OCI-LY7 (cell line): ENCODE measurements at regions not wholly inside any gene's neighbourhood (a gene's known extent, or its start where the extent isn't known, plus 50 kb on each side); places are given as distances from the start of the nearest gene placed in this dataset.

Experiments used
- BruUV-seq: library from RNA; stranded (reverse); fragments of 400-500 nt; replicated peaks from 2 replicates; lab custom pipeline; 2021; lab: Mats Ljungman, UMichigan
- CTCF ChIA-PET: fragments of 300-600 bp; sonication (Branson Sonifier 250); formaldehyde crosslinking; loops from one replicate; lab custom pipeline; 2022; ENCODE audit warnings: antibody characterized with exemption; ENCODE audit not compliant: unreplicated experiment; lab: Charles Lee
- POLR2A ChIA-PET: fragments of 300-600 bp; sonication (Branson Sonifier 250); formaldehyde crosslinking; loops from one replicate; lab custom pipeline; 2022; ENCODE audit warnings: antibody characterized with exemption; lab: Charles Lee
- DNase-seq: peaks from one replicate; pipeline ENCODE4 v3.0.0-alpha.2; 2015; ENCODE audit warnings: low spot score
- H2AFZ ChIP-seq: fragments of 200-600 bp; sonication (generic), shearing (Covaris generic); 2 replicates; pipeline ENCODE4 v1.6.1; 2014; ENCODE audit warnings: mild to moderate bottlenecking, antibody characterized with exemption, low read length, moderate library complexity
- H3K27ac ChIP-seq: fragments of 200-600 bp; sonication (generic); 2 replicates; pipeline ENCODE4 v1.5.1; 2014; ENCODE audit warnings: mixed run types, low read depth, mild to moderate bottlenecking, moderate library complexity, low read length, inconsistent platforms; ENCODE audit not compliant: poor library complexity, severe bottlenecking
- H3K36me3 ChIP-seq: fragments of 200-600 bp; sonication (generic); 2 replicates; pipeline ENCODE4 v1.6.1; 2014; ENCODE audit warnings: mild to moderate bottlenecking, antibody characterized with exemption, low read length, moderate library complexity, mixed read lengths; ENCODE audit not compliant: insufficient read depth
- H3K4me1 ChIP-seq: fragments of 200-600 bp; sonication (generic); 2 replicates; pipeline ENCODE4 v1.5.1; 2014; ENCODE audit warnings: mild to moderate bottlenecking, low read length; ENCODE audit not compliant: insufficient read depth, poor library complexity, severe bottlenecking
- H3K4me2 ChIP-seq: fragments of 200-600 bp; sonication (generic); 2 replicates; pipeline ENCODE4 v1.6.1; 2014; ENCODE audit warnings: mild to moderate bottlenecking, low read length
- H3K4me3 ChIP-seq: fragments of 200-600 bp; sonication (generic); 2 replicates; pipeline ENCODE4 v1.5.1; 2014; ENCODE audit warnings: mild to moderate bottlenecking, low read depth, low read length; ENCODE audit not compliant: poor library complexity, severe bottlenecking
- H3K79me2 ChIP-seq: fragments of 200-600 bp; sonication (generic); 2 replicates; pipeline ENCODE4 v1.6.1; 2016; ENCODE audit warnings: low read depth, mild to moderate bottlenecking, low read length, moderate library complexity, mixed read lengths; ENCODE audit not compliant: insufficient read depth
- H3K9me2 ChIP-seq: fragments of 200-600 bp; sonication (generic); 2 replicates; pipeline ENCODE4 v1.6.1; 2016; ENCODE audit warnings: mild to moderate bottlenecking, low read length, mixed read lengths; ENCODE audit not compliant: insufficient read depth
- H3K9me3 ChIP-seq: fragments of 200-600 bp; sonication (generic); 2 replicates; pipeline ENCODE4 v1.6.1; 2014; ENCODE audit warnings: mild to moderate bottlenecking, mixed run types, low read length, mixed read lengths
- H4K20me1 ChIP-seq: fragments of 200-600 bp; sonication (generic); 2 replicates; pipeline ENCODE4 v1.6.1; 2014; ENCODE audit warnings: mild to moderate bottlenecking, antibody characterized with exemption, low read length, moderate library complexity, mixed read lengths; ENCODE audit not compliant: insufficient read depth
- CTCF ChIP-seq: fragments of 200-600 bp; sonication (generic); conservative IDR thresholded peaks from 2 replicates; pipeline ENCODE4 v1.5.1; 2014; ENCODE audit warnings: mild to moderate bottlenecking, antibody characterized with exemption, low read length, moderate library complexity, mixed read lengths
- EZH2phosphoT487 ChIP-seq: fragments of 200-600 bp; sonication (generic); IDR thresholded peaks from 2 replicates; pipeline ENCODE4 v1.6.1; 2018; ENCODE audit warnings: low read depth, borderline replicate concordance, mild to moderate bottlenecking, mixed run types, antibody characterized with exemption, low read length, moderate library complexity, mixed read lengths
- intact Hi-C: fragments of 100-400 bp; cut with micrococcal nuclease; formaldehyde crosslinking; loops from one replicate; pipeline ENCODE4 v1.10.0; 2022; ENCODE audit not compliant: unreplicated experiment

- POLR2A ChIA-PET = no interaction called here
- H3K4me2 ChIP-seq = no peak overlapping the region
- intact Hi-C loops = loop anchor here (10.0 kb wide), 1 partner anchor 227 kb away; no protein-coding TSS in a partner anchor
- CTCF ChIA-PET = interaction anchor here (0.5 kb wide), 1 partner anchor 32 kb away, joined by 3 read pairs; no protein-coding TSS in a partner anchor
- BruUV-seq = no TSS peak
- H3K79me2 ChIP-seq = no peaks in the 10 kb centered on the region
- no peak for DNase-seq
- H3K9me3 ChIP-seq = no peaks in the 10 kb centered on the region
- no peaks in the 10 kb centered on the region for H3K36me3 ChIP-seq
- no peak for TF ChIP-seq EZH2phosphoT487
- no peak for TF ChIP-seq CTCF
- H3K4me3 ChIP-seq = no peak overlapping the region
- no peak overlapping the region for H2AFZ ChIP-seq
- H3K4me1 ChIP-seq = no peaks in the 10 kb centered on the region
- no peak overlapping the region for H3K27ac ChIP-seq
- no peaks in the 10 kb centered on the region for H4K20me1 ChIP-seq
- H3K9me2 ChIP-seq = no peaks in the 10 kb centered on the region
Observed at GRCh38 chr11:129592191-129592590, 216.5 kb downstream of the BARX2 start.

GRCh38 chr11:129593098-129593497 is 217.4 kb downstream of the BARX2 start:
- Histone ChIP-seq H3K79me2 (no peaks in the 10 kb centered on the region), H2AFZ (no peak overlapping the region), H3K4me2 (no peak overlapping the region), H3K27ac (no peak overlapping the region), H3K9me2 (no peaks in the 10 kb centered on the region), H3K4me1 (no peaks in the 10 kb centered on the region), H3K36me3 (no peaks in the 10 kb centered on the region), H4K20me1 (no peaks in the 10 kb centered on the region), H3K9me3 (no peaks in the 10 kb centered on the region), H3K4me3 (no peak overlapping the region)
- no peak for TF ChIP-seq EZH2phosphoT487
- no peak for TF ChIP-seq CTCF
- POLR2A ChIA-PET = no interaction called here
- no TSS peak for BruUV-seq
- intact Hi-C loops = loop anchor here (10.0 kb wide), 1 partner anchor 228 kb away; no protein-coding TSS in a partner anchor
- CTCF ChIA-PET = no interaction called here
- DNase-seq = no peak

- no peak overlapping the region for H2AFZ ChIP-seq
- H4K20me1 ChIP-seq = no peaks in the 10 kb centered on the region
- no peak for DNase-seq
- no peak for TF ChIP-seq CTCF
- TF ChIP-seq EZH2phosphoT487 = no peak
- no peaks in the 10 kb centered on the region for H3K9me3 ChIP-seq
- POLR2A ChIA-PET = no interaction called here
- no peaks in the 10 kb centered on the region for H3K4me1 ChIP-seq
- no peaks in the 10 kb centered on the region for H3K79me2 ChIP-seq
- H3K27ac ChIP-seq = no peak overlapping the region
- H3K9me2 ChIP-seq = no peaks in the 10 kb centered on the region
- H3K4me3 ChIP-seq = no peak overlapping the region
- intact Hi-C loops = loop anchor here (10.0 kb wide), 1 partner anchor 230 kb away; no protein-coding TSS in a partner anchor
- no peak overlapping the region for H3K4me2 ChIP-seq
- no peaks in the 10 kb centered on the region for H3K36me3 ChIP-seq
- BruUV-seq = no TSS peak
- CTCF ChIA-PET = no interaction called here
Observed at GRCh38 chr11:129595038-129595962, 219.7 kb downstream of the BARX2 start.
